ENCODE measurements at regions not wholly inside any gene's neighbourhood (a gene's known extent, or its start where the extent isn't known, plus 50 kb on each side); places are given as distances from the start of the nearest gene placed in this dataset.

- Mint-ChIP-seq H3K4me1 (peaks cover 5% of the 10 kb centered on the region), H3K27me3 (ENCODE audit: low read depth) (peaks cover 4% of the 10 kb centered on the region), H3K9me3 (no peaks in the 10 kb centered on the region), H3K36me3 (ENCODE audit: low read depth) (no peaks in the 10 kb centered on the region), H3K4me3 (no peak overlapping the region), H3K27ac (ENCODE audit: unreplicated experiment) (no peak overlapping the region)
- TF ChIP-seq CTCF (conservative IDR thresholded peaks at IDR 0.05) = no peak
- DNase-seq (ENCODE audit: low read depth, low spot score) = no peak
Observed at GRCh38 chr11:33490842-33491370, 209.7 kb downstream of the C11orf91 start.

GRCh38 chr11:33488971-33489370 lies 211.7 kb downstream of the C11orf91 start:
- no peak for TF ChIP-seq CTCF (conservative IDR thresholded peaks at IDR 0.05)
- Mint-ChIP-seq H3K27me3 (ENCODE audit: low read depth) (peaks cover 4% of the 10 kb centered on the region), H3K27ac (ENCODE audit: unreplicated experiment) (no peak overlapping the region), H3K4me3 (no peak overlapping the region), H3K9me3 (no peaks in the 10 kb centered on the region), H3K4me1 (peaks cover 5% of the 10 kb centered on the region), H3K36me3 (ENCODE audit: low read depth) (no peaks in the 10 kb centered on the region)
- no peak for DNase-seq (ENCODE audit: low read depth, low spot score)

- no peaks in the 10 kb centered on the region for H3K9me3 Mint-ChIP-seq
- TF ChIP-seq CTCF (conservative IDR thresholded peaks at IDR 0.05) = no peak
- DNase-seq (ENCODE audit: low read depth, low spot score) = no peak
- H3K27ac Mint-ChIP-seq (ENCODE audit: unreplicated experiment) = no peak overlapping the region
- no peak overlapping the region for H3K4me3 Mint-ChIP-seq
- peaks cover 5% of the 10 kb centered on the region for H3K4me1 Mint-ChIP-seq
- H3K27me3 Mint-ChIP-seq (ENCODE audit: low read depth) = peaks cover 8% of the 10 kb centered on the region
- H3K36me3 Mint-ChIP-seq (ENCODE audit: low read depth) = no peaks in the 10 kb centered on the region
Observed at GRCh38 chr11:33480626-33481025, 220.0 kb downstream of the C11orf91 start.

GRCh38 chr11:33479231-33479630 lies 221.4 kb downstream of the C11orf91 start:
- H3K9me3 Mint-ChIP-seq = no peaks in the 10 kb centered on the region
- peaks cover 5% of the 10 kb centered on the region for H3K4me1 Mint-ChIP-seq
- H3K4me3 Mint-ChIP-seq = no peak overlapping the region
- H3K27me3 Mint-ChIP-seq (ENCODE audit: low read depth) = peaks cover 8% of the 10 kb centered on the region
- no peak for TF ChIP-seq CTCF (conservative IDR thresholded peaks at IDR 0.05)
- no peaks in the 10 kb centered on the region for H3K36me3 Mint-ChIP-seq (ENCODE audit: low read depth)
- DNase-seq (ENCODE audit: low read depth, low spot score) = no peak
- H3K27ac Mint-ChIP-seq (ENCODE audit: unreplicated experiment) = no peak overlapping the region

- peaks cover 8% of the 10 kb centered on the region for H3K27me3 Mint-ChIP-seq (ENCODE audit: low read depth)
- H3K36me3 Mint-ChIP-seq (ENCODE audit: low read depth) = no peaks in the 10 kb centered on the region
- DNase-seq (ENCODE audit: low read depth, low spot score) = no peak
- H3K27ac Mint-ChIP-seq (ENCODE audit: unreplicated experiment) = no peak overlapping the region
- H3K9me3 Mint-ChIP-seq = no peaks in the 10 kb centered on the region
- H3K4me3 Mint-ChIP-seq = no peak overlapping the region
- peaks cover 5% of the 10 kb centered on the region for H3K4me1 Mint-ChIP-seq
- TF ChIP-seq CTCF (conservative IDR thresholded peaks at IDR 0.05) = no peak
Observed at GRCh38 chr11:33478111-33478573, 221.0 kb downstream of the HIPK3 start.

Measured in neural crest cell (in vitro differentiated cells).